ENCODE measurements at regions not wholly inside any gene's neighbourhood (a gene's known extent, or its start where the extent isn't known, plus 50 kb on each side); places are given as distances from the start of the nearest gene placed in this dataset.

- TF ChIP-seq CTCF (conservative IDR thresholded peaks at IDR 0.05 in 1 of 2, IDR thresholded peaks at IDR 0.05 in 1 of 2; ENCODE audit: low read depth in 1 of 2, low read length in 2 of 2): no peak
- TF ChIP-seq EZH2 (IDR thresholded peaks at IDR 0.05; ENCODE audit: low read length, missing control alignments): no peak
Observed at GRCh38 chr13:105364191-105364590, 1171.3 kb downstream of the EFNB2 start.
